ENCODE measurements at regions not wholly inside any gene's neighbourhood (a gene's known extent, or its start where the extent isn't known, plus 50 kb on each side); places are given as distances from the start of the nearest gene placed in this dataset.

- DNase-seq (ENCODE audit: low read depth, low spot score) (no peak), ATAC-seq (no peak), FAIRE-seq (no peak)
- intact Hi-C loops (cut with micrococcal nuclease; ENCODE audit: unreplicated experiment), result no loop called here
- Histone ChIP-seq H3K9ac (ENCODE audit: control insufficient read depth, insufficient read depth, low read length) (no peak overlapping the region), H3K27me3 (replicated peaks in 1 of 2; ENCODE audit: control insufficient read depth in 2 of 2, insufficient read depth in 2 of 2, low read length in 1 of 2) (no peaks in the 10 kb centered on the region), H3K27ac (ENCODE audit: control insufficient read depth, insufficient read depth) (no peak overlapping the region), H3K4me1 (ENCODE audit: control insufficient read depth, insufficient read depth, low read length) (no peaks in the 10 kb centered on the region), H3K4me2 (ENCODE audit: control insufficient read depth, insufficient read depth) (no peak overlapping the region), H3K9me3 (replicated peaks; ENCODE audit: control insufficient read depth, insufficient read depth, low read length) (no peaks in the 10 kb centered on the region), H3K4me3 (no peak overlapping the region), H3K79me2 (ENCODE audit: control insufficient read depth, insufficient read depth, low read length) (no peaks in the 10 kb centered on the region), H4K20me1 (ENCODE audit: control insufficient read depth, insufficient read depth) (no peaks in the 10 kb centered on the region), H3K36me3 (ENCODE audit: control insufficient read depth in 2 of 2, insufficient read depth in 2 of 2, low read length in 1 of 2) (no peaks in the 10 kb centered on the region), H2AFZ (ENCODE audit: control insufficient read depth, low read depth, low read length) (no peak overlapping the region)
- in situ Hi-C loops (cut with MboI), result no loop called here
- ChIA-PET RAD21 (ENCODE audit: unreplicated experiment) (no interaction called here), SMC1A (ENCODE audit: uncharacterized antibody, unreplicated experiment) (no interaction called here), POLR2A (no interaction called here), CTCF (no interaction called here)
- WGBS (ENCODE audit: insufficient coverage, insufficient replicate concordance, low lambda C conversion rate, missing lambda C conversion rate), result 20% methylated on average over 2 of the region's 2 CpGs
- no peak for TF ChIP-seq BRCA1 (IDR thresholded peaks at IDR 0.05; ENCODE audit: low read depth, low read length)
- no peak for TF ChIP-seq TCF12 (IDR thresholded peaks at IDR 0.05; ENCODE audit: low read depth, low read length)
- TF ChIP-seq, protein P1, sequence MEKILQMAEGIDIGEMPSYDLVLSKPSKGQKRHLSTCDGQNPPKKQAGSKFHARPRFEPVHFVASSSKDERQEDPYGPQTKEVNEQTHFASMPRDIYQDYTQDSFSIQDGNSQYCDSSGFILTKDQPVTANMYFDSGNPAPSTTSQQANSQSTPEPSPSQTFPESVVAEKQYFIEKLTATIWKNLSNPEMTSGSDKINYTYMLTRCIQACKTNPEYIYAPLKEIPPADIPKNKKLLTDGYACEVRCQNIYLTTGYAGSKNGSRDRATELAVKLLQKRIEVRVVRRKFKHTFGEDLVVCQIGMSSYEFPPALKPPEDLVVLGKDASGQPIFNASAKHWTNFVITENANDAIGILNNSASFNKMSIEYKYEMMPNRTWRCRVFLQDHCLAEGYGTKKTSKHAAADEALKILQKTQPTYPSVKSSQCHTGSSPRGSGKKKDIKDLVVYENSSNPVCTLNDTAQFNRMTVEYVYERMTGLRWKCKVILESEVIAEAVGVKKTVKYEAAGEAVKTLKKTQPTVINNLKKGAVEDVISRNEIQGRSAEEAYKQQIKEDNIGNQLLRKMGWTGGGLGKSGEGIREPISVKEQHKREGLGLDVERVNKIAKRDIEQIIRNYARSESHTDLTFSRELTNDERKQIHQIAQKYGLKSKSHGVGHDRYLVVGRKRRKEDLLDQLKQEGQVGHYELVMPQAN (conservative IDR thresholded peaks at IDR 0.05), result no peak
- TF ChIP-seq RCOR1 (conservative IDR thresholded peaks at IDR 0.05; ENCODE audit: low read depth, low read length), result no peak
- no peak for TF ChIP-seq ATF2 (IDR thresholded peaks at IDR 0.05; ENCODE audit: low read length)
- no peak for TF ChIP-seq CBFB (IDR thresholded peaks at IDR 0.05; ENCODE audit: low read depth)
- TF ChIP-seq HDAC6 (IDR thresholded peaks at IDR 0.05; ENCODE audit: unreplicated experiment), result no peak
- TF ChIP-seq MAX (IDR thresholded peaks at IDR 0.05; ENCODE audit: low read depth, low read length), result no peak
- no peak for TF ChIP-seq BACH1 (IDR thresholded peaks at IDR 0.05; ENCODE audit: borderline replicate concordance)
- no peak for TF ChIP-seq EED (IDR thresholded peaks at IDR 0.05; ENCODE audit: low read depth)
- no peak for TF ChIP-seq ZBED1 (IDR thresholded peaks at IDR 0.05; ENCODE audit: borderline replicate concordance)
- no TSS peak for BruUV-seq (replicated peaks)
These were observed 1127.9 kb upstream of the CHAC2 start for GRCh38 chr2:52639692-52640091.
